CD4-positive, alpha-beta T cell (primary cell): ENCODE measurements at regions not wholly inside any gene's neighbourhood (a gene's known extent, or its start where the extent isn't known, plus 50 kb on each side); places are given as distances from the start of the nearest gene placed in this dataset.

Experiments used
- ATAC-seq: fragments of 200-7000 bp; cut with Tn5 transposase; one replicate; pipeline ENCODE4 v1.10.0; 2022; ENCODE audit warnings: mild to moderate bottlenecking; ENCODE audit not compliant: poor library complexity
- CTCF ChIA-PET: fragments of 350-600 bp; sonication (Branson Sonifier 250); formaldehyde crosslinking; loops from one replicate; lab custom pipeline; 2021; ENCODE audit warnings: antibody characterized with exemption, inconsistent platforms; lab: Charles Lee
- POLR2A ChIA-PET: fragments of 350-600 bp; sonication (Branson Sonifier 250); formaldehyde crosslinking; loops from one replicate; lab custom pipeline; 2021; ENCODE audit warnings: antibody characterized with exemption, inconsistent platforms; lab: Charles Lee
- DNase-seq, 14 experiments: peaks; one replicate each; pipeline ENCODE4 v3.0.0-alpha.2; 2013 to 2020; ENCODE audit warnings: mixed read lengths in 2 of 14
- H3K27ac ChIP-seq, 2 donors: one replicate each; pipeline versions ENCODE4 v1.5.1 to v1.7.0; 2013; ENCODE audit warnings: low read length in 2 of 2, low read depth in 1 of 2, mild to moderate bottlenecking in 1 of 2
- H3K27me3 ChIP-seq, 2 experiments: 1 replicate in 1 of 2; 2 replicates in 1 of 2; pipeline versions ENCODE4 v1.6.1 to v1.7.0; 2013; ENCODE audit warnings: low read length in 2 of 2, control low read depth in 1 of 2, mild to moderate bottlenecking in 1 of 2, moderate library complexity in 1 of 2; ENCODE audit not compliant: insufficient read depth in 2 of 2, control insufficient read depth in 1 of 2
- H3K36me3 ChIP-seq: one replicate; pipeline ENCODE4 v1.6.1; 2013; ENCODE audit warnings: low read length, control low read depth; ENCODE audit not compliant: insufficient read depth
- H3K4me1 ChIP-seq: one replicate; pipeline ENCODE4 v1.6.1; 2013; ENCODE audit warnings: low read length, control low read depth; ENCODE audit not compliant: insufficient read depth
- H3K4me3 ChIP-seq: one replicate; pipeline ENCODE4 v1.5.1; 2013; ENCODE audit warnings: mild to moderate bottlenecking, low read length, moderate library complexity
- H3K9me3 ChIP-seq, 2 experiments: 1 replicate in 1 of 2; 2 replicates in 1 of 2; pipeline versions ENCODE4 v1.6.1 to v1.7.0; 2013; ENCODE audit warnings: low read length in 2 of 2, mild to moderate bottlenecking in 2 of 2, control low read depth in 1 of 2, moderate library complexity in 1 of 2; ENCODE audit not compliant: control insufficient read depth in 1 of 2, insufficient read depth in 1 of 2
- H3K27ac Mint-ChIP-seq: one replicate; pipeline ENCODE4 v1.8.0; 2020; ENCODE audit warnings: mixed read lengths
- H3K27me3 Mint-ChIP-seq: one replicate; pipeline ENCODE4 v1.8.0; 2021; ENCODE audit warnings: mixed read lengths
- H3K36me3 Mint-ChIP-seq: one replicate; pipeline ENCODE4 v1.8.0; 2021; ENCODE audit warnings: low read depth, mixed read lengths
- H3K4me1 Mint-ChIP-seq: one replicate; pipeline ENCODE4 v1.8.0; 2021; ENCODE audit warnings: low read depth, mixed read lengths
- H3K4me3 Mint-ChIP-seq: one replicate; pipeline ENCODE4 v1.8.0; 2020; ENCODE audit warnings: mild to moderate bottlenecking, mixed read lengths
- H3K9me3 Mint-ChIP-seq: one replicate; pipeline ENCODE4 v1.8.0; 2020; ENCODE audit warnings: mixed read lengths
- intact Hi-C, 2 experiments: fragments of 100-400 bp; cut with DNase I in 1 of 2; cut with micrococcal nuclease in 1 of 2; formaldehyde crosslinking; loops; one replicate each; pipeline versions ENCODE4 v1.15.1 to v1.9.0; 2023 to 2025; cut with DNase I, micrococcal nuclease
- TF ChIP-seq, protein P1 (sequence below): fragments of 200-600 bp; IDR thresholded peaks from one replicate; pipeline ENCODE4 v1.8.0; 2022; ENCODE audit warnings: antibody characterized with exemption, mild to moderate bottlenecking

DNA sequence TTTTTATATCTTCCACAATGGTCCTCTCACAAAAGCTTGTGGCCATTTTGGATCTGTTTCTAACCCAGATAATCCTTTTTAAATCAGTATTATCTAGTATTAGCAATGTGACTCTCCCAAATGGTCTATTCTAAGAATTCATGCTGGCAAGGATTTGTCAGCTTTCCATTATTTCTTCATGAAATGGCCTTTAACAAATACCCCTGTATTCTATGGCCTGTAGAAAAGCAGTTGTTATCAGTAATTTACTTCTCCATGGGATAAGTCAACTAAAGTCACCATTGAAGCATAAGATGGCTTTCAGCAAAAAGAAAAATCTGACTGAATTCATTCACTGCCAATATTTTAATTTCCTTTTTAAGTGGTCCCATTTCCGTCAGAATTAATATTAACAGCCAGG, 346.4 kb upstream of the FAM174A start:
- Mint-ChIP-seq H3K4me1 (no peaks in the 10 kb centered on the region), H3K27ac (no peak overlapping the region), H3K36me3 (no peaks in the 10 kb centered on the region), H3K4me3 (no peak overlapping the region), H3K9me3 (no peaks in the 10 kb centered on the region), H3K27me3 (no peaks in the 10 kb centered on the region)
- H3K27me3 ChIP-seq: no peaks in the 10 kb centered on the region
- no peak overlapping the region for H3K4me3 ChIP-seq
- DNase-seq: no peak
- intact Hi-C loops: no loop called here
- POLR2A ChIA-PET: no interaction called here
- H3K9me3 ChIP-seq: no peaks in the 10 kb centered on the region
- ATAC-seq: no peak
- H3K27ac ChIP-seq: no peak overlapping the region
- TF ChIP-seq, protein P1, sequence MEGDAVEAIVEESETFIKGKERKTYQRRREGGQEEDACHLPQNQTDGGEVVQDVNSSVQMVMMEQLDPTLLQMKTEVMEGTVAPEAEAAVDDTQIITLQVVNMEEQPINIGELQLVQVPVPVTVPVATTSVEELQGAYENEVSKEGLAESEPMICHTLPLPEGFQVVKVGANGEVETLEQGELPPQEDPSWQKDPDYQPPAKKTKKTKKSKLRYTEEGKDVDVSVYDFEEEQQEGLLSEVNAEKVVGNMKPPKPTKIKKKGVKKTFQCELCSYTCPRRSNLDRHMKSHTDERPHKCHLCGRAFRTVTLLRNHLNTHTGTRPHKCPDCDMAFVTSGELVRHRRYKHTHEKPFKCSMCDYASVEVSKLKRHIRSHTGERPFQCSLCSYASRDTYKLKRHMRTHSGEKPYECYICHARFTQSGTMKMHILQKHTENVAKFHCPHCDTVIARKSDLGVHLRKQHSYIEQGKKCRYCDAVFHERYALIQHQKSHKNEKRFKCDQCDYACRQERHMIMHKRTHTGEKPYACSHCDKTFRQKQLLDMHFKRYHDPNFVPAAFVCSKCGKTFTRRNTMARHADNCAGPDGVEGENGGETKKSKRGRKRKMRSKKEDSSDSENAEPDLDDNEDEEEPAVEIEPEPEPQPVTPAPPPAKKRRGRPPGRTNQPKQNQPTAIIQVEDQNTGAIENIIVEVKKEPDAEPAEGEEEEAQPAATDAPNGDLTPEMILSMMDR: no peak
- H3K36me3 ChIP-seq: no peaks in the 10 kb centered on the region
- H3K4me1 ChIP-seq: no peaks in the 10 kb centered on the region
- CTCF ChIA-PET: interaction anchor here (1.0 kb wide), 1 partner anchor 10 kb away, joined by 3 read pairs; no protein-coding TSS in a partner anchor

DNA sequence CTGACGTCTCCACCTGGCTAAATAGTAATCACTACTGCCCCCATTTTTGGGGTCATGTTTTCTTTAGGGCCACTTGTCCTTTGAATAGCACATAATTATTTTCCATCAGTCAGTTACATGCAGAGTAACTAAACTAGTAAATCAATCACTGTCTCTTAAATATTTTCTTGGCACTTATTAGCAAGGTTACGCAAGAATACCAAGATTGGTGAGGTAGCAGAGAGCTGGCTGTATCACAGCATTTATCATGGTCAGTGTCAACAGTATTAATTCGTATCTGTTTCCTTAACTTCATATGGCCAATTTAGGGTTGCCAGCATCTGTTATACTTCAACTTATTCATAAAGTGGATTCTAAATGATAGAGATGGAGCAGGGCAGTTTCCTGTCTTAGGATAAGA, 346.8 kb upstream of the FAM174A start:
- H3K9me3 ChIP-seq: no peaks in the 10 kb centered on the region
- TF ChIP-seq, protein P1: no peak
- no peak overlapping the region for H3K4me3 Mint-ChIP-seq
- no peaks in the 10 kb centered on the region for H3K27me3 Mint-ChIP-seq
- H3K4me1 Mint-ChIP-seq: no peaks in the 10 kb centered on the region
- H3K9me3 Mint-ChIP-seq: no peaks in the 10 kb centered on the region
- no peak overlapping the region for H3K27ac Mint-ChIP-seq
- intact Hi-C loops: no loop called here
- H3K4me1 ChIP-seq: no peaks in the 10 kb centered on the region
- DNase-seq: no peak
- H3K36me3 ChIP-seq: no peaks in the 10 kb centered on the region
- ChIA-PET CTCF (no interaction called here), POLR2A (no interaction called here)
- no peaks in the 10 kb centered on the region for H3K27me3 ChIP-seq
- no peak overlapping the region for H3K4me3 ChIP-seq
- no peak overlapping the region for H3K27ac ChIP-seq
- no peak for ATAC-seq
- no peaks in the 10 kb centered on the region for H3K36me3 Mint-ChIP-seq

DNA sequence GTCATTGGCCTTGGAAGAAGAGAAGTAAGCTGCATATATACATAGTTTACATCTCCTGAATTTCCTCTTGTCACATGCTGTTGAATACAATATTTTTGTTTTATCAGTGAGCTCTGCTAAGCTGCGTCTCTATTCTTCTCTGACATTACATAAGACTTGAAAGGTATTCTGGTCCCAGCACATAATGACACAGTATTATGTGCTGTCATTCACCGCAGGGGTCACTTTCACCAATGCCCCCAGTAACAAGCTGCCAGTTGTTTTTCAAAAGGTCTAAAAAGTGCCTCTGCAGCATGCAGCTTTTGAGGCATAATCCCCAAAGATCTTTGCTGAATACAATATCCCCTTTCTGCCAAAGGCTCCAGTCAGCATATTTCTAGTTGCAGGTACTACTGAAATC, 349.0 kb upstream of the FAM174A start:
- DNase-seq: no peak
- no peak for ATAC-seq
- TF ChIP-seq, protein P1: no peak
- no peaks in the 10 kb centered on the region for H3K9me3 ChIP-seq
- no peaks in the 10 kb centered on the region for H3K27me3 ChIP-seq
- Mint-ChIP-seq H3K27me3 (no peaks in the 10 kb centered on the region), H3K27ac (no peak overlapping the region), H3K9me3 (peaks cover 2% of the 10 kb centered on the region), H3K36me3 (no peaks in the 10 kb centered on the region), H3K4me3 (no peak overlapping the region), H3K4me1 (no peaks in the 10 kb centered on the region)
- CTCF ChIA-PET: no interaction called here
- intact Hi-C loops: no loop called here
- H3K36me3 ChIP-seq: no peaks in the 10 kb centered on the region
- POLR2A ChIA-PET: no interaction called here
- no peak overlapping the region for H3K27ac ChIP-seq
- no peaks in the 10 kb centered on the region for H3K4me1 ChIP-seq
- no peak overlapping the region for H3K4me3 ChIP-seq
